NCI-H460 (cell line): ENCODE measurements at regions not wholly inside any gene's neighbourhood (a gene's known extent, or its start where the extent isn't known, plus 50 kb on each side); places are given as distances from the start of the nearest gene placed in this dataset.
A peak's percentile ranks its signal among the peaks of the same experiment; 100 is the strongest.

Source experiments
- DNase-seq: peaks from one replicate; pipeline ENCODE4 v3.0.0-alpha.2; 2016; ENCODE audit warnings: low read depth; ENCODE audit errors: extremely low read depth

DNA sequence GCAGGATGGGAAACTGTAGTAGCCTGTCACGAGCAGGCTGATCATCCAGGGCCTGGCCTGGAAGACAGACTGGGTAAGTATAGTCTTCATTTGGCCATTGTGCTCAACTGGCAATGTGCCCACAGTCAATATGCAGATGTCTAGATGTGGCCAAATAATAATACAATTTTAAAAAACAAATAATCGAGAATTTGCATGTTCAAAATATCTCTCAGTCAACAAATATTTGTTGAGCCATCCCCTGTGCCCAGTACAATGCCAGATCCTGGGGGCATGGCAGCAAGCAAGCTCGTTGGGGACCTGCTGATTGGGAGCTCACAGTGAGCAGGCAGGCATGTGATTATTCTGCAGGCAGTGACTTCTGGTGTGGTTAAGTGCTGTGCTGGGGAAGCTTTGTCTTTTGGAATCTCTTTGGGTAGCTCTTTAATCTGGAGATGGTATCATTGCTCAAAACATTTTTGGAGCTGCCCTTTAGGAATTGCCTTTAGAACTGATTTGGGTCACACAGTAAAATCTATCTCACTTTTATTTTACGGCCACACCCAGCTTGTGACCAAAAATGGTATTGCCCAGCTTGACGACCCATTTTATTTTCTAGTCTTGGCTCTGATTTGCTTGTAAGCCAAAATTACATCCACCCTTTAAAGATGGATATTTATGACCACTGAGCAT, 92.2 kb downstream of the PLCE1 start:
- no peak for DNase-seq

DNA sequence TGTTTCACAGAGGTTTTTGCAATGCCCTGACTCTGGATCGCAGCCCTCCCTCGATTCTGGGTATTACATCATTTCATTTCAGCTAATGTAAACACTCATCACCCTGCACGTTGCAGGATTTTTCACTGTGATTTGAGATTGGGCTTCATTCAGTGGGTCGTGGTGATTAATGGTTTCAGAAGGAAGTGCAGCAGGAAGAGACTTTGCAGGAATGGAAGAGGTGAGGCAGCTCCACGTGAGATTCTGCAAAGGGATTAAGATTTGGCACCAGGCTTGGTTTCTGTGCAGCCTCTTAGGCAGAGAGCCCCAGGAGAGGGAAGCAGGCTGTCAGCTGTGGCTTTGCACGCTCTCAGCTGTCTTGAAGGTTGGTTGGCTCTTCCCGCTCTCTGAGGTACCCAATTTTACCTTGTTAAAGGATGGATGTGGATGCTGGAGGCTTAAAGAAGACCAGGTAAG, 95.2 kb downstream of the PLCE1 start:
- no peak for DNase-seq

- DNase-seq, result no peak
These were observed 97.9 kb downstream of the PLCE1 start for GRCh38 chr10:94091649-94092048.

GRCh38 chr10:94092848-94093247, 99.1 kb downstream of the PLCE1 start:
- DNase-seq, result no peak

DNA sequence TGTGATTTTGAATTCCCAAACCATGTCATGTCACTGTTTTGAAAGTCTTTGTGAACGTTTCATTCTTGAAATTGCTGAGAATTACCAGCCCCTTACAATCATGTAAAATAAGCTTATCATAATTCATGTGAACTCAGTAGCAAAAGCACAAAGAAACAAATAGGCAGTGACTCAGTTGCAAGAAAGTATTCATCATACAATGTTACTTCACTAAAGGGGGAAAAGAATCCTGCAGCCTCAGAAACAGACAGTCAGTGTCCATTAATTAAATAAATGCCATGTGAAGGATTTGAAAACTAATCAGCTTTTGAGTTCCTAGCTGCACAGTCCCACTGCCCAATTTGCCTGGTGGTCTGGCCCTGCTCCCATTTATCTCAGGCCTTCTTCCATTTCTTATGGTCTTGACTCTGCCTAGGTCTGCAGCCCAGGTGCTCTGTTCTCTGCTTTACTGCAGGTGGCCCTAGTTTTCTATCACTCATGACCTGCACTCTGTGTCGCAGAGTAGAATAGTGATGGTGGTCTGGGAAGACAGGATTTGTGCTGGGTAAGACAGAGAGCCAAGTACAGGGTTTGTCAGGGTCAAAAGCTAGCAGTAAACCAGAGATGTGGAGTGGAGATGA, 99.7 kb downstream of the PLCE1 start:
- DNase-seq, result no peak

GRCh38 chr10:94094540-94094939, 100.8 kb downstream of the PLCE1 start:
- DNase-seq, result no peak

- no peak for DNase-seq
These were observed 103.9 kb downstream of the PLCE1 start for GRCh38 chr10:94097656-94098055.

- DNase-seq, result no peak
These were observed 105.2 kb downstream of the PLCE1 start for GRCh38 chr10:94098896-94099295.

DNA sequence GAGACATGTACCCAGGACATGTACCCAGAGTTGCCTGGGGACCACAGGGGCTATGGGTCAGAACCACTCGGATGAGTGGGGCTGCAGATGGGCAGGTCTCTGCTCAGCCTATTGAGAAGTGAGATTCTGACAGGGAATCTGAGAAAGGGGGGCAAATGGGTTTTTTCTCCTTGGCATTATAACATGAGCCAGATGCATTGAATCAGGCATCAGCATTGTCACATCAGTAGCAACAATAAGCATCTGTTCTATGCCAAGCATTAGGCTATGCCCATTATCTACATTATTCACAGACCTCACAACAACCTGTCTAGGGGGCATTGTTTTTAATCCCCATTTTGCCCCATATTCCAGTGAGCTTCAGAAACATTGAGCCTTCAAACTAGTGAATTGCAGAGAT, 108.2 kb downstream of the PLCE1 start:
- DNase-seq, result no peak

GRCh38 chr10:94102436-94102835, 108.7 kb downstream of the PLCE1 start:
- no peak for DNase-seq

DNA sequence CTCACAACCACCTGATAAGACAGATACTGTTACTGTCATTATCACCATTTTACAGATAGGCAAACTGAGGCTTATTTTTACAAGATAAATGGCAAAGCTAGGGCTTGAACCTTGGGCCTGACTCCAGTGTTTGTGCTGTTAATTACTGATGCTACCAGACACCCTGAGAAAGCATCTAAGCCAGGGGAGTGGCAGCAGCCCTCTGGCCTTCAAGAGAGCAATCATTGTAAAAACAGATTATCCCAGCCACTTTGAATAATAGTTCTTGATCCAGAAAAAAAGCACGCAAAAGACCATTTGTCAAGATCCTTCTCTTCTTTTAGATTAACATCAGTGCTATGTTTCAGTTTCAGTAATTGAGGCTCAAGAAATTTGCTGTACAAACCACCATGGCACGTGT, 109.5 kb downstream of the PLCE1 start:
- DNase-seq, result no peak

DNA sequence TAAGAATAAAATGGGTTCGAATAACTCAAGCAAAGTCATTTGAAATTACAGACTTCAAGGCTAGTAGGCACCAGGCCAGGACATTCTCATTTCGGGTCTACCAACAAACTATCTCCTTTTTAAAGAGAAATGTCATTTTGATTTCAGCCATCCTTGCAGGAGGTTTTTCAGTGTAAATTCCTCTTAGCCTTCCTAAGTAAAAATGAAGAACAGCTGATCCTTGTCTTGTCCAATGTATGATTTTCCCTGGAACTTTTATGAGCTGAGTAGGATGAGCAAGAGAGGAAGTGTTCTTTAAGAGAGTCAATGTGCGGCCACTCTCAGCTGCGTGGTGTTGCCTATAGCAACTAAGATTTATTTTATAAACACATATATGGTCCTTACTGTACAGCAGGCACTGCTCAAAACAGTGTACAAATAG, 110.1 kb downstream of the PLCE1 start:
- DNase-seq, result no peak

GRCh38 chr10:94104316-94105000, 110.7 kb downstream of the PLCE1 start:
- DNase-seq, result no peak

DNA sequence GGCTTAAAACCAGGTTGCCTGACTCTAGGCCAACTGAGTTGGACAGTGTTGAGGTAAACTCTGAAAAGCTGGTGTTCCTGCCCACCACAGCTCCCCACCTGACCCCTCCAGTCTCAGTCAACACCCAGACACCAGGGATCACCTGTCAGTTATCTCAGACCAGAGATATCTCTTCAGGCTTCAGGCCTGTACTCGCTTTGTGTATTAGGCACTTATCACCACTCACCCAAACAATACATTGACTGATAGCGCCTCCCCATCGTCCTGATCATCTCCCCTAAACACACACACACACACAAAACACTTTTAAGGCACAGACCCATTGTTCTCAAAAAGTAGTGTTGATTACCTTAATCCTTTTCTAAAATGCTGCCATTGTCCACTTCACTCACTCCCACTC, 111.5 kb downstream of the PLCE1 start:
- no peak for DNase-seq

GRCh38 chr10:94107191-94107590, 113.5 kb downstream of the PLCE1 start:
- DNase-seq, result no peak

DNA sequence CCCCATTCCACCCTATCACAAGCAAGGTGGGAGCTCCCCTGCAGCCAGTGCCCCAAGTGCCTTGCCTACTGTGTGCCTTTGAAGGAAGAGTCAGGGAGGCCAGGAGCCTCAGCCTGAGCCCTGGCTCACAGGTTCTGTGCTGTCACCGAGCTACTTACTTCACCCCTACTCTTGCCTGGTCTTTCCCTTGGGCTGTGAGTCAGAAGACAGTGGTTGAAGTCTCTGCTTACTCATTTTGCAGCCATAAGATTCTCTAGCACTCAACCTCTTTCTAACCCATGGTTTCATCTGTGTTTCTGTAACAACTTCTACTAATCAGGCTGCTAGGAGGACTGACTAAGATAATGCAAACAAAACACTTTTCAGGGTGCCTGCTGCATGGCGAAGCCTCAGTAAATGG, 114.5 kb downstream of the PLCE1 start:
- no peak for DNase-seq

GRCh38 chr10:94111367-94111766, 117.6 kb downstream of the PLCE1 start:
- DNase-seq, result no peak

DNA sequence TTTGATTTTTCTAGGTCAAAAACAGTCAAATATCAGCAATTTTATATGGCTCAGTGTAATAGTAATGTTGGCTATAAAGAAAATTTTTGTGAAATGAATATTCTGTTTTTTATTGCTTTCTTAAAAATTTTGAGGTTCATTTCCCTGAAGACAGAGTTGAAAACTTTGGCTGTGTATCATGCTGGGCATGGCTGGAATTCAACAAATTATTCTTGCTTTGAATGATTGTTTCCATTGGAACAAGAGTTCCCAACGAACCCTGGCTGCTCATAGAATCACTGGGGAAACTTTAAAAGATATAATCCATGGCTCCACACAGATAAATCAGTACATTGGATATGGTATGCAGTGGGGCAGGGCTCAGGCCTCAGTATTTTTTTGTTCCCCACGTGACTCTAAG, 118.6 kb downstream of the PLCE1 start:
- no peak for DNase-seq

GRCh38 chr10:94115725-94116124, 122.0 kb downstream of the PLCE1 start:
- peak; percentile 16 for DNase-seq

- no peak for DNase-seq
These were observed 123.1 kb downstream of the PLCE1 start for GRCh38 chr10:94116848-94117247.

DNA sequence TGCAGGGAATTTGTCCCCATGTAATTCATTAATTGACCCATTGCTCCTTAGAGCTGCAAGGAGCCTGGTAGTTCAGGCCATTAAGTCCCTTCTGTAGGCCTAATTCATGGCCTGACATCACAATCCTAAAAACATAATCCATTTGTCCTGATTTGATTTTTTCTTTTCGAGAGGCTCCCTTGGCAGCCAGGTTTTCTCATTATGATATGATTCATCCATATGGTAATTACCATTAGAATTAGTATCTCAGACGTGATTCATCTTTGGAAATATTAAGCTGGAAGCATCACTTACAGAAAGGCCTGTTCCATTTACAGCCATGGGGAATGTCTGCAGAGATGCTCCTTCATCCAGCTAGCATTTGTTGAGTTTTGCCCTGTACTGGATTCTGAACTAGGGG, 128.5 kb downstream of the PLCE1 start:
- DNase-seq, result no peak
